Activated T-cell treated with anti-CD3 and anti-CD28 coated beads, Interleukin-2, amount 50 U/mL, for 72 hours (primary cell): ENCODE measurements at regions not wholly inside any gene's neighbourhood (a gene's known extent, or its start where the extent isn't known, plus 50 kb on each side); places are given as distances from the start of the nearest gene placed in this dataset.
"Not testable (repeated sequence)": the region's sequence is repeated elsewhere in the genome, so short reads cannot be mapped to it uniquely, and the experiment has no call there.

Experiments
- ATAC-seq, 2 donors: fragments of 150-1000 bp; cut with Tn5 transposase; replicated peaks in 1 of 2; 2 replicates each; pipeline ENCODE4 v1.10.0; 2021; ENCODE audit warnings: moderate library complexity in 2 of 2, mild to moderate bottlenecking in 1 of 2
- DNase-seq, 2 donors: peaks; one replicate each; pipeline ENCODE4 v3.0.0; 2021 to 2022; ENCODE audit warnings: mixed read lengths in 1 of 2
- H3K27ac Mint-ChIP-seq: one replicate; pipeline ENCODE4 v1.8.0; 2022; ENCODE audit warnings: mild to moderate bottlenecking, moderate library complexity, mixed read lengths
- H3K27me3 Mint-ChIP-seq: one replicate; pipeline ENCODE4 v1.8.0; 2022; ENCODE audit warnings: low read depth, mixed read lengths
- H3K36me3 Mint-ChIP-seq, 2 donors: one replicate each; pipeline ENCODE4 v1.8.0; 2022; ENCODE audit warnings: mixed read lengths in 2 of 2, mild to moderate bottlenecking in 1 of 2; ENCODE audit not compliant: insufficient read depth in 2 of 2
- H3K4me1 Mint-ChIP-seq: one replicate; pipeline ENCODE4 v1.8.0; 2022; ENCODE audit warnings: low read depth, mixed read lengths
- H3K4me3 Mint-ChIP-seq, 2 donors: one replicate each; pipeline ENCODE4 v1.8.0; 2022; ENCODE audit warnings: mild to moderate bottlenecking in 2 of 2, mixed read lengths in 2 of 2, moderate library complexity in 2 of 2
- H3K9me3 Mint-ChIP-seq, 2 donors: one replicate each; pipeline ENCODE4 v1.8.0; 2022; ENCODE audit warnings: mixed read lengths in 2 of 2

DNA sequence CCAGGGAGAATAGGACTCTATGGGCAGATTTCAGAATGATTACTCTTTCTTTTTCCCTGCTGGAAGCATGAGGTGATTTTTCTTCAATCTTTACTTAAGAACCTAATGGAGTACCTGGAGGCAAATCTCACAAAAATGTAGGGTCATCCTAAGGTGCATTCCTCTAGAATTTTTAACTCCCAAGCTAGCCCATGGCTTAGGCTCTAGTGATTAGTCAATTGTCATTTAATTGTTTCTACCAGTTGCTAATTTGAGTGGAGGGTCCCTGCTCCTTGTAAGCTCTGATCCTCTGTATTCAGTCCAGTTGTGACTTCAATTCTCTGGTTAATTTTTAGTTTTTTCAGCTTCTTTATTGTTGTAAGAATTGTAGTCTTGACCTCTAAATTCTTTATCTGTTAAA lies 467.0 kb downstream of the HTR1A start:
- Mint-ChIP-seq H3K4me1 (no peaks in the 10 kb centered on the region), H3K9me3 (peaks cover 0 to 1% of the 10 kb centered on the region in 2 donors), H3K27me3 (no peaks in the 10 kb centered on the region), H3K36me3 (no peaks in the 10 kb centered on the region), H3K4me3 (no peak overlapping the region), H3K27ac (no peak overlapping the region)
- no peak for DNase-seq
- no peak for ATAC-seq

DNA sequence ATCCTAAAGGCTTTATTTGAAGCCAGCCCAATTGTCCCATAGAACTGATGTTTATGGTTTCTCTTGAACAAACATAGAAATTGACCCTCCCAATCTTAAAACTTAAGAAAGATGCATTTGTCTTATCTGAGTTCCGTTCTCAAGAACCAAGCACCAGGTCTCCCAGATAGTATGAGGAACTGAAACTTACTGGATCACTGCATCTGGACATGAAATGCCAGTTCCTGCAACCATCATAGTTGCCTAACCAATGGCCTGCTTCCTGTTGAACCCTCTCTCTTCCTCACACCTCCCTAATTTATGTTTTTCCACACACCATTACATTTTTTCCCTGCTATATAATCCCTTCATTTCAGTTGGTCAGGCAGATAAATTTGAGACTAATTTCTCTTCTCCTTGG lies 478.9 kb downstream of the HTR1A start:
- no peak for ATAC-seq
- Mint-ChIP-seq H3K36me3 (peaks cover 0 to 2% of the 10 kb centered on the region in 2 donors), H3K27ac (no peak overlapping the region), H3K9me3 (peaks cover 4 to 6% of the 10 kb centered on the region in 2 donors), H3K4me1 (no peaks in the 10 kb centered on the region), H3K27me3 (no peaks in the 10 kb centered on the region), H3K4me3 (no peak overlapping the region)
- no peak for DNase-seq

DNA sequence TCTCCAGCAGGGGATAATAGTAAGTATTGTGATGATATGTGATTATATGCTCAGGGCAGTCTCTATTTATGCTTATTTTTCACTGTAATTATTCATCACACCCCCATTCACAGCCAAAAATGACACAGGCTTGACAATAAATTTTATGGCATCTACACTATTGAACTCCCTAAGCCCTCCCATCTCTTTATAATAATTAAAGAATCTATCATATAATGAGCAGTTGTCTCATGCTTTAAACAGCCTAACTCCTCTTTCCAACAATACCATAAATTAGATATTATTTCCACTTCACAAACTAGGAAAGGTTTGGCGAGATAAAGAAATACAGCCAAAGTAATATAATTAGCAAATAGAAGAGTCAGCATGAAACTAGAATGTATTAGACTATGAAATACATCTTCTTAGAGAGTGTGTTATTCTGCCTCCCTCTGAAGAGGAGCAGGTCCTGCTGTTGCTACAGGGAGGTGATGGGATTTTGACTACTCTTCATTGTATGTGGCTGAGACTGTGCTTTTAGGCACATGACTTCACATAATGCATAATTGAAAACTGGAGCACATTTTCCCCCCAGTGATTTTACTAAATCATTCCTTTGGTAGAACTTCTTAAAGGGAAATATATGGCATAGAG lies 488.8 kb downstream of the HTR1A start:
- Mint-ChIP-seq H3K9me3 (peaks cover 6% of the 10 kb centered on the region in 2 donors), H3K27ac (no peak overlapping the region), H3K36me3 (peaks cover 0 to 2% of the 10 kb centered on the region in 2 donors), H3K4me3 (no peak overlapping the region), H3K4me1 (no peaks in the 10 kb centered on the region), H3K27me3 (no peaks in the 10 kb centered on the region)
- DNase-seq (no peak), ATAC-seq (no peak)

DNA sequence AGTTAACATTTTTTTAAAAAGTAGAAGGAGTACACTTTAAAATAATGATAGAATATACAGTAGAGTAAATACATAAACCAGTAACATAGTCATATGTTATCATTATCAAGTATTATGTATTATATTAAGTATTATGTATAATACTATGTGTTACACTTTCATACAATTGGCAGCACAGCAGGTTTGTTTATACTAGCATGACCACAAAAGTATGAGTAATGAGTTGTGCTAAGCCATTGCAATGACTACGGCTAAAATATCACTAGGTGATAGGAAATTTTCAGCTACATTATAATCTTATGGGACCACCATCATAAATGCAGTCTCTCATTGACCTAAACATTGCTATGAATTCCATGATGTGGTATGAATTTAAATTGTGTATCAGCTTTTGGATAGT lies 506.0 kb downstream of the HTR1A start:
- no peak for ATAC-seq
- no peak overlapping the region for H3K27ac Mint-ChIP-seq
- H3K4me1 Mint-ChIP-seq: no peaks in the 10 kb centered on the region
- H3K4me3 Mint-ChIP-seq: no peak overlapping the region
- H3K9me3 Mint-ChIP-seq: peaks cover 2 to 8% of the 10 kb centered on the region in 2 donors
- no peaks in the 10 kb centered on the region for H3K36me3 Mint-ChIP-seq
- no peak for DNase-seq
- H3K27me3 Mint-ChIP-seq: no peaks in the 10 kb centered on the region

DNA sequence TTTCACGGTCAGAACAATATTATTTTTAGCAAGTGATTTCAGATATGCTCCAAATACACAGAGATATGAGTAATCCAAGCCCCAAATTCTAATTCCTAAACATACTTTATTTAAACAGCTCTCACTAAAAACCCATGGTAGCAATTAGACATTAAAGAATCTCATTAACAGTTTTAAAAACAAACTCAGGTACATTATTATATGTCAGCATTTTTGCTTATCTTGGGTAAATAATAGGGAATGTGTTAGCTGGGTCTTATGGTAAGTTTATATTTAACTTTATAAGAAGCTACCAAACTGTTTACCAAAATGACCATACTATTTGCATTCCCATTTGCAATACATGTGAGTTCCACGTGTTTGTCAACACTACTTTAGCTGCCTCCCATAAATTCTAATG lies 511.1 kb downstream of the HTR1A start:
- Mint-ChIP-seq H3K9me3 (no peaks in the 10 kb centered on the region), H3K4me1 (no peaks in the 10 kb centered on the region), H3K27me3 (no peaks in the 10 kb centered on the region), H3K4me3 (no peak overlapping the region), H3K36me3 (no peaks in the 10 kb centered on the region), H3K27ac (no peak overlapping the region)
- ATAC-seq (no peak), DNase-seq (no peak)

DNA sequence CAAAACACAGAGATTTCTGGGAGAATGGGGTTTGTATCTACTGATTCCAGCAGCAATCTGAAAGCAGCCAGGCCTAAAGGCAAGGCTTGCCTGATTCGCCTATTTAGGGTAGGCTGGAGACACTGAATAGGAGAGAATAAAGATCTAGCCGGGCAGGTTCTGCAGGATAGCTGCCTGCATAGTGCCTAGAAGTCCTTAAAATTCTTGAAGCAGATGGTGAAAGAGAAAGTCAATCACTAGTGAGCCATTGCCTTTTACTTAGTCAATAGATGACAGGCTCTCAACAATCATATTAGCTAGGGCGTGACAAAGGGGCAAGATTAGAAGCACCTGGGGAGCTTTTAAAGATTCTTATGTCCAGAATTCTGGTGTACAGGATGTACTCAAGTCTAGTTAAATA lies 522.7 kb downstream of the HTR1A start:
- Mint-ChIP-seq H3K4me1 (no peaks in the 10 kb centered on the region), H3K27me3 (no peaks in the 10 kb centered on the region), H3K36me3 (no peaks in the 10 kb centered on the region), H3K9me3 (peaks cover 3 to 6% of the 10 kb centered on the region in 2 donors), H3K27ac (no peak overlapping the region), H3K4me3 (no peak overlapping the region)
- DNase-seq (no peak), ATAC-seq (no peak)

DNA sequence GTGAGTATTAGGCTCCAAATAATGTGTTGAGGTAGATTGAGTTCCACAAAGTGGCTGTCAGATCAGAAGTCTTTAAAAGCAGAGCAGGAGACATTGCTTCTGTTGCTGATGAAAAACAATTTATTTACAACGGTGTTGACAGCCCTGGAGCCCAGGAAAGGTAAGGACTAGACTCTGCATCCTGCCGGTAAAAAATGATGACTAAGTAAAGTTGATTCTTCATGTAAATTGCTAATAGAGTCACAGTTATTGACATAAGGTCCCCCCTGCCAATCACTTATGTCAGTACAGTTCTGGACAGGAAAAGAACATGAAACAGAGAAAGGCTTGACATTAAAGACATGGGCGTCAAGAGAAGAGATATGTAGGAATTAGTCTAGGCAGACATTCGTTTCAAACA lies 552.5 kb downstream of the HTR1A start:
- no peak for DNase-seq
- Mint-ChIP-seq H3K4me1 (no peaks in the 10 kb centered on the region), H3K27me3 (no peaks in the 10 kb centered on the region), H3K9me3 (peaks cover 0 to 4% of the 10 kb centered on the region in 2 donors), H3K27ac (no peak overlapping the region), H3K4me3 (no peak overlapping the region), H3K36me3 (peaks cover 0 to 3% of the 10 kb centered on the region in 2 donors)
- no peak for ATAC-seq

DNA sequence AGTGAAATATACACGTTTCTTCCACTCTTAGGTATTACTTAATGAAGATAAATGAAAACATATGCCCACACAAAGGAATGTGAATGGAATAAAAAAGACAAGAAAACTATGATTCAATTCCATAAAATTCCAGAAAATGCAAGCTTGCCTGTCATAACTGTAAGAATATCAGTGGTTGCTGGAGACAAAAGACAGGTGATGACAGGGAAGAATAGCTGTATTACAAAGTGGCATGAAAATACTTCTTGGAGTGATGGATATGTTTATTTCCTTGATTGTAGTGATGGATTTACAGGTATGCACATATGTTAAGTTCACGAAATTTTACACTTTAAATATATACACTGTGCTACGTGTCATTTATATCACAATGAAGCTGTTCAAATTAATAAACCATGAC lies 553.3 kb downstream of the HTR1A start:
- Mint-ChIP-seq H3K4me3 (no peak overlapping the region), H3K36me3 (no peaks in the 10 kb centered on the region), H3K9me3 (peaks cover 0 to 1% of the 10 kb centered on the region in 2 donors), H3K27me3 (no peaks in the 10 kb centered on the region), H3K27ac (no peak overlapping the region), H3K4me1 (no peaks in the 10 kb centered on the region)
- no peak for ATAC-seq
- no peak for DNase-seq

DNA sequence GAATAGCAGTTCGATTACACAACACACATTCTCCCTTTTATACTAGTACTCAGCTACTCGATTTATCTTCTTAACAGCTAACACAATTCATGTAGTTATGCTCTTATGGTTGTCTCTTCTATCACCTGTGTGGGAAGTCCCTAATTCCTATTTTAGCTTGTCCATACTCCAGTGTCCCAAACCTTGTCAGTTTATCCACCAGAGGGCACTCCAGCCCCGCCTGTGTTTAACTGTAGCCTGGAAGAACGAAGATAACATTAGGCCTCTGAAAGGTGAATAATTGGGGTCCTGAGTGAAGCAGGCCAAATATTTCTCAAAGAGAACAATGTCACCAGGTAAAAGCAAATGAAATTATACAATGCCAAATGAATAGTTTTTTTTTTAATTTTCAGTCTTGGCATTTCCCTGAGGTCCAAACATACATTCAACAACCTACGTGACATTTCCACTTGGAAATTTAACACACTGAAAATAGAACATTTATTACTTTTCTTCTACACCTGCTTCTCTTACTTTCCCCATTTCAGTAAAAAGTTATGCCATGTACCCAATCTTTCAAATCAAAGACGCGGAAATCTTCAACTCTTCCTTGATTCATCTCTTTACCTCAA lies 560.7 kb downstream of the HTR1A start:
- DNase-seq (peak; percentile 22 to 45), ATAC-seq (peak in 1 of 2 donors; percentile 31)
- no peak overlapping the region for H3K27ac Mint-ChIP-seq
- H3K27me3 Mint-ChIP-seq: no peaks in the 10 kb centered on the region
- no peaks in the 10 kb centered on the region for H3K4me1 Mint-ChIP-seq
- no peaks in the 10 kb centered on the region for H3K36me3 Mint-ChIP-seq
- peaks cover 0 to 1% of the 10 kb centered on the region in 2 donors for H3K9me3 Mint-ChIP-seq
- H3K4me3 Mint-ChIP-seq: no peak overlapping the region

DNA sequence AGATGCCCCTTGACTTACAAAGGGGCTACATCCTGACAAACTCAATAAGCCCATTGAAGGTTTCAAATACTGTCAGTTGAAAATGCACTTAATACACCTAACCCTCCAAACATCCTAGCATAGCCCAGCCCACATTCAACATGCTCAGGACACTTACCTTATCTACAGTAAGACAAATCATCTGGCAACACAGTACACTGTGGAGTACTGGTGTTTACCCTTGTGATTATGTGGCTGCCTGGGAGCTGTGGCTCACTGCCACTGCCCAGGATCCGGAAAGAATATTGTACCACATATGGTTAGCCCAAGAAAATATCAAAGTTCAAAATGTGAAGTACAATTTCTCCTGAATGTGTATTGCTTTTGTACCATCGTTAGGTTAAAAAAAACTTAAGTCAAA lies 562.2 kb downstream of the HTR1A start:
- ATAC-seq (no peak), DNase-seq (no peak)
- no peaks in the 10 kb centered on the region for H3K27me3 Mint-ChIP-seq
- H3K36me3 Mint-ChIP-seq: no peaks in the 10 kb centered on the region
- no peak overlapping the region for H3K27ac Mint-ChIP-seq
- peaks cover 0 to 3% of the 10 kb centered on the region in 2 donors for H3K9me3 Mint-ChIP-seq
- no peaks in the 10 kb centered on the region for H3K4me1 Mint-ChIP-seq
- no peak overlapping the region for H3K4me3 Mint-ChIP-seq

DNA sequence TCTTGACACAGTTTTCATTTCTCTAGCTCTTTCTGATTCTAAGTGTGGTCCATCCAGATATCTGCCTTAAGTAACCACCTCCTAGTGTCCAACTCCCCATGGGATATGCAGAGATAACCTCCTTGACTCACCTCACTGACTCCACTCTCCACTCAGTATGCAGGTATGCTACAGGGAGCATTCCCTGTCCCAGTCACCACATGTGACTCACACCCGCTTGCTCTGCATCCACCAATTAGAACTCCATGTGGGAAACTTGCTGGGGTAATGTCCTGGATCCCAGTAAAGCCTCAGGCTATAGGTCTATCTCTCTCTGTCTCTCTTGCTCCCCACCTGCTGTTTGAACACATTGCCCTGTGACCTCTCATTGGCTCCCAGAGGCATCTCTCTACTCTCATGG lies 563.9 kb downstream of the HTR1A start:
- H3K4me1 Mint-ChIP-seq: no peaks in the 10 kb centered on the region
- H3K27ac Mint-ChIP-seq: no peak overlapping the region
- DNase-seq: no peak
- H3K4me3 Mint-ChIP-seq: no peak overlapping the region
- peaks cover 0 to 3% of the 10 kb centered on the region in 2 donors for H3K9me3 Mint-ChIP-seq
- H3K27me3 Mint-ChIP-seq: no peaks in the 10 kb centered on the region
- no peaks in the 10 kb centered on the region for H3K36me3 Mint-ChIP-seq
- ATAC-seq: no peak

DNA sequence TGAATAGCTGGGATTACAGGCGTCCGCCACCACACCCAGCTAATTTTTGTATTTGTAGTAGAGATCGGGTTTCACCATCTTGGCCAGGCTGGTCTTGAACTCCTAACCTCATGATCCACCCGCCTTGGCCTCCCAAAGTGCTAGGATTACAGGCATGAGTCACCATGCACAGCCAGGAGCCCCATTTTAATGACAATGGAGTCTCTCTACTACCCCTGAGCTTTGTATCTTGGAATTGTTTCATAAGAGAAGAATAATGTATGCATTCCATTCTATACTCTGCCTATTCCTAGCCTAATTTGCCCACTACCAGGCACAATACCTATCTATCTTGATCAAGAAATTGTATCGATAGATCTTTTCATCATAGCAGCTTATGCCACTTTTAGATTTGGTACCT lies 574.1 kb downstream of the HTR1A start:
- not testable (repeated sequence) for ATAC-seq, DNase-seq, H3K36me3 Mint-ChIP-seq, H3K4me3 Mint-ChIP-seq, H3K27ac Mint-ChIP-seq, H3K27me3 Mint-ChIP-seq, H3K4me1 Mint-ChIP-seq, H3K9me3 Mint-ChIP-seq

DNA sequence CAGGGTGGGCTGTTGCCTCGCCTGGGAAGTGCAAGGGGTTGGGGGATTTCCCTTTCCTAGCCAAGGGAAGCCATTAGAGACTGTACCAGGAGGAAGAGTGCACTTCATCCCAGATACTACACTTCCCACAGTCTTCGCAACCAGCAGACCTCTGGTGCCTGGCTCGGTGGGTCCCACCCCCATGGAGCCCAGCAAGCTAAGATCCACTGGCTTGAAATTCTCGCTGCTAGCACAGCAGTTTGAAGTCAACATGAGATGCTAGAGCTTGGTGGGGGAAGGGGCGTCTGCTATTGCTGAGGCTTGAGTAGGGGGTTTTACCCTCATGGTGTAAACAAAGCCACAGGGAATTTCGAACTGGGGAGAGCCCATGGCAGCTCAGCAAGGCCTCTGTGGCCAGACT lies 586.4 kb downstream of the HTR1A start:
- H3K4me1 Mint-ChIP-seq: no peaks in the 10 kb centered on the region
- ATAC-seq (no peak), DNase-seq (no peak)
- no peaks in the 10 kb centered on the region for H3K36me3 Mint-ChIP-seq
- no peak overlapping the region for H3K27ac Mint-ChIP-seq
- no peak overlapping the region for H3K4me3 Mint-ChIP-seq
- peaks cover 9 to 17% of the 10 kb centered on the region in 2 donors for H3K9me3 Mint-ChIP-seq
- no peaks in the 10 kb centered on the region for H3K27me3 Mint-ChIP-seq

DNA sequence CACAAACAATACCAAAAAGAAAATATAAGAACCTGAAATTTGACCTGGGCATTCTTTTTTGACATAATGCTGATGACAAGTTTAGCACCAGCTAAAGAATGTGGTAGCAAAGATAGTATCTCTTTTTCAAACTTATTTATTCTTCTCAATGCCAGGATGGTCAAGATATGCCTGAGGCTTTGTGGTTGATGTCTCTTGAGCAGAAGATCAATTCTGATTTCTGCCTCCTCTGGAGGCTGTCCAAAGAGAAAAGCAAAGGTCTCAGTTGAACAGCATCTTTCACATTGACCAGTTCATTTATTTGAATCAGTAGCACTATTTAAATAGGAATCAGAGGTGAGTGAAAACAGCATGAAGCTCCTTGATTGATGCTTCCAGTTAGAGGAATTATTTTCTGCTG lies 588.2 kb downstream of the HTR1A start:
- DNase-seq (no peak), ATAC-seq (no peak)
- Mint-ChIP-seq H3K36me3 (no peaks in the 10 kb centered on the region), H3K27me3 (no peaks in the 10 kb centered on the region), H3K4me3 (no peak overlapping the region), H3K4me1 (no peaks in the 10 kb centered on the region), H3K9me3 (peaks cover 6 to 10% of the 10 kb centered on the region in 2 donors), H3K27ac (no peak overlapping the region)
